ENCODE measurements at regions not wholly inside any gene's neighbourhood (a gene's known extent, or its start where the extent isn't known, plus 50 kb on each side); places are given as distances from the start of the nearest gene placed in this dataset.

GRCh38 chr1:181206979-181207790 is 118.7 kb downstream of the IER5 start:
- TF ChIP-seq POLR2A (IDR thresholded peaks at IDR 0.05): no peak
- no peak for TF ChIP-seq CTCF (IDR thresholded peaks at IDR 0.05)
- TF ChIP-seq EP300 (IDR thresholded peaks at IDR 0.05): no peak

Data from suprapubic skin (tissue), 3 donors.